DLD1 (cell line): ENCODE measurements at regions not wholly inside any gene's neighbourhood (a gene's known extent, or its start where the extent isn't known, plus 50 kb on each side); places are given as distances from the start of the nearest gene placed in this dataset.

Experiments used
- in situ Hi-C: cut with HindIII; loops from 2 replicates; pipeline ENCODE4 v1.10.0; 2017; ENCODE audit warnings: low sequenced_read_pairs

DNA sequence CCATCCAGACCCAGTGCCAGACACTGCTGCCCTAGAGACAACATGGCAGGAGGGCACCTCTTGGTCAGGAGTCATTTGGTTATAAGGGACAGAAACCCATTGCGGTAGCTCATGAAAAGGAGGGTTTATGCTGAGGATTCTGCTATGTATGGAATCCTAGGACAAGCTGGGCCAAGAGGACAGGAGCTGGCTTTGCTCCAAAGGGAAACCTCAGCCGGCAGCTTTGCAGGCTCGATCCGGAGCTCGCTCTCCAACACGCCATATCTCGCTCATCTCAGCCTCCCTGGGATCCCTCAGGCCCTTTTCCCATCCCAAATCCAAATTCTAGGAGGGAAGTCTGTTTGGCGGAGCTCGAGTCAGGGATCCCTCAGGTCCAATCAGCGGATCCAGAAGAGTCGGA lies 345.7 kb downstream of the GLRX3 start:
- in situ Hi-C loops: no loop called here

DNA sequence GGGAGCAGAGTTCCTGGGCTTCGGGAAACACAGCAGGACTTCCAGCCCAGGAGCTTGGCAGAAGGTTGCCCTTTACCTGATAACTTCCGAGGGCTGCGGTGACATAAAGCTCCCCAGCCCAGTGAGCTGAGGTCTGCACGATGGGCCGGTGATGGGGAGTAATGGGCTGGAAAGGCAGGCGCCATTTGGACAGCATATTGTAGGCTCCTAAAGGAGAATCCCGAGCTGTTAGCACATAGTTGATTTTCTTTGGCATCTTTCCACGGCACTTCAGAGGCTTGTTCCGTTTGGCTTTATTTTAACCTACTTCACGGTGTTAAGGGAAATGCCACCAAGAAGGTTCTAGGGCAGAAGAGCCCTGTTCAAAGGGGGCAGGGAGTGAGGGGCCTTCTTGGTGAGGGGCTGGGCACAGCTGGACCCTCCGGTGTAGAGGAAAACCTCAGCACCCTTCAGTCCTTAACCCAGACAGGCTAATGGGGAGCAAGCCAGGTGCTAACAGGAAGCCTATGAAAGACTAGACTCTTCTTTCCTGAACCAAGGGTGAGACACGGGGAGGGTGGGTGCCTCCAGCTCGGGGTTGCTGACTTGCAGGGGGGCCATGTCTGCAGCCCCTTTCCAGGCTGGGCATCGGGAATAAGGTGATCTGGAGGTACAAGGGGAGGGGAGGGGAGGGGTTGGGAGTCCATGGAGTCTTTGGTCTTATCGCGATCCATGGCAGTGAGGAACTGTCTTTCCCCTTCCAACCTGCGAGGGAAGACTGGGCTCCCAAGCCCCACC lies 347.7 kb downstream of the GLRX3 start:
- in situ Hi-C loops: no loop called here

DNA sequence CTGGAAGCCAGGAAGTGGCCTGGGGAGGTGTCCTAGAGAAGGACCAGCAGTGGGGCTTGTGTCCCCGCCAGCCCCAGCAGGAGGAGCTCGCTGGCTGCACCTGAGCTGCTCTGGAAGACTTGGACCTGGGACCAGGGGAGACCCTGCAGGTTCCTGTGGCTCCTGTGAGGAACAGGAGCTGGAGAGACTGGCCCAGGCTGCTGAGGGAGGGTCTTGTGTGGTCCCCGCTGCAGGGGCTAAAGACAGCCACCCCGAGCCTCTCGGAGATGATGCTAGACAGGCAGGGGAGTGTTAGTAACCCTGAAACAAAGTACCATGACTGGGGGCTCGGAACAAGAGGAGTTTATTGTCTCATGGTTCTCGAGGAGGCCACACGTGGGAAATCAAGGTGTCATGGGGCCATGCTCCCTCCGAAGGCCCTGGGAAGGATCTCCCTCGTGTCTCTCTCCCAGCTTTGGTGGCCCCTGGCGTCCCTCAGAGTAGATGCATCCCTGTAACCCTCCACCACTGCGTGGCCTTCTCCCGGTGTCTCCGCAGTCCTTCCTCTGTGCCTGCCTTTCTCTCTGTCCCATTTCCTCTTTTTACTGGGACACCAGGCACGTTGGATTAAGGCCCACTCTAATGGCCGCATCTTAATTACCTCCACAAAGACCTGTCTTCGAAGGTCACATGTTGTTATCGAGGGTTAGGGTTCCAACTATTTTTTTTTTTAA lies 348.4 kb downstream of the GLRX3 start:
- in situ Hi-C loops: no loop called here

DNA sequence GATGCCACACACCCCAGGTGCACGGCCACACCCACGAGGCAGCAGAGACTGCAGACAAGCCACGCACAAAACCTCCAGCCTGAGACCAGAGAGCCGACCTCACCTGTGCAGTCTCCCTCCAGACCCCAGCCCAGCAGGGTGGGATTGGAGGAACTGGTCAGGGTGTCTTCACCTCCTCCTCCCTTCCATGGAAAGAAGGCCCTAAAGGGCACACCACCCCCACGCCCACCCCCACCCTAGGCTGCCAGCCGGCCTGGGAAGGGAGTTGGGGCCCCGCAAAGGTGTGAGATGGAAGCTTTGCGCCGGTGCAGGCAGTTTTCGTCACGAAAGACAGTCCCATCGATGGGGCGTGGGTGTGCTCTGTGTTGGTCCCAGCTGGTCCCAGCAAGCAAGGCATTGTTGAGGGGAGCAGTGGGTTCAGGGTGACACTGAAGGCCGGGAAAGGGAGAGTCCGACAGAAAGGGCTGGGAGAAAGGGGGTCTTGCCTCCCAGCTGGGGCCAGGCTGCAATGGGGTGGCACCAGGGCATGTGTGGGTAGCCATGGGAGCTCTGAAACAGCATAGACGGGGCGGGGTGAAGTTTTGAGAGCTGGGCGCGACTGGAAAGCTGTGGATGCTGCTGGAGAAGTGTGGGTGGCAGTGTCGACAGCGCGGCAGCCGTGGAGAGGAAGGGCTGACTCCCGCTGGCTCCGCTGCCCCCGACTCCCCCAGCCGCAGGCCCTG lies 349.2 kb downstream of the GLRX3 start:
- in situ Hi-C loops: no loop called here

- in situ Hi-C loops: no loop called here
Measured at GRCh38 chr10:130485958-130486895, 350.0 kb downstream of the GLRX3 start.

GRCh38 chr10:130486906-130487305 lies 350.7 kb downstream of the GLRX3 start:
- in situ Hi-C loops: no loop called here

GRCh38 chr10:130487566-130487965 lies 351.4 kb downstream of the GLRX3 start:
- in situ Hi-C loops: no loop called here

DNA sequence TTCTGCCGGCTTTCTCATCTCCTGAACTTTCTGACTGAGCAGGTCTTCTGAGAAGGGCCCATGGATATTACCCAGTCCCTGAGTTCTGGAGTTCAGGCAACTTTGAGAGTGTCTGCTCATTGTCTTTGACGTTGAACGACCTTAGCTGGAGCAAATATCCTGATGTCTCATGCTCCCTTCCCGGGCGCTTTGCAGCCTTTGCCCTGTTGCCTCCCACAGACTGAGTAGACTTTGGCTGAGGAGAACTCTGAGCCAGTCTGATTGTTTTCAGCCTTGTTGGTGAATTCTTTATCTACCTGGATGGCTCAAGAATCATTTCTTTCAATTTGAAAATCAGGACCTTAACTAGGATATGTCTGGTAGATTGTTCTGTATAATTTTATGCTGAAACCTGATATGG lies 353.7 kb downstream of the GLRX3 start:
- in situ Hi-C loops: no loop called here

DNA sequence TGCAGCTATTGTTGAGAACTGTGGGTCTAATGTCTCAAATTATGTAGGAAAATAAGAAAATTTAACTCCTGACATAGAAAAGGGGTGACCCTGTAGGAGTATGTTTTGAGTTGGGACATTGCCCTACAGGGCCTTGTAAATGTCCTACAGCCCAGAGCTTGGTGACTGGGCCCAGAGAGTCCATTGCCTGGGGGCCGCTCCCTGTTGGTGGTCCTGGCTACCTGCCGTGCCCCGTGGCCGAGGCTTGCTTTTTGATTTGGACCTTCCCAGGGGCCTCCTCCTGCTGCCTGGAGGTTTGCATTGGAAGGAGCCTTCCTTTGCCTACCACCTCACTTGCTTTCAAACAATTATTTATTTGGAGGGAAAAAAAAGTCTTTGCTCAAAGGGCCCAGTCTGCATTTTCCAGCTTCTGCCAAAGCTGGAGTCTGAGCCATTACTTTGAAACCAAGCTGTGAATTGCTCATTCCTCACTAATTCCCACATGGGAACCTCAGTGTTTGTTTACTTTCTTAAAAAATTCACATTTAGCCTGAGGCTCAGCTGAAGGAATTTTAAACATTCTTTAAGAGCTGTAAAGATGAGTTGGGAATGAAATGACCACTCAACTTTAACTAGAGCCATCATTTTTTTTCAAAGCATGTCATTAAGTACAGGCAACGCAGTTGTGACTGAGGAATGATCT lies 355.0 kb downstream of the GLRX3 start:
- in situ Hi-C loops: no loop called here

GRCh38 chr10:130491693-130492050 lies 355.5 kb downstream of the GLRX3 start:
- in situ Hi-C loops: no loop called here

- in situ Hi-C loops: no loop called here
Measured at GRCh38 chr10:130492266-130492934, 356.2 kb downstream of the GLRX3 start.

- in situ Hi-C loops: no loop called here
Measured at GRCh38 chr10:130493021-130493420, 356.8 kb downstream of the GLRX3 start.

GRCh38 chr10:130493446-130494145 lies 357.4 kb downstream of the GLRX3 start:
- in situ Hi-C loops: no loop called here

DNA sequence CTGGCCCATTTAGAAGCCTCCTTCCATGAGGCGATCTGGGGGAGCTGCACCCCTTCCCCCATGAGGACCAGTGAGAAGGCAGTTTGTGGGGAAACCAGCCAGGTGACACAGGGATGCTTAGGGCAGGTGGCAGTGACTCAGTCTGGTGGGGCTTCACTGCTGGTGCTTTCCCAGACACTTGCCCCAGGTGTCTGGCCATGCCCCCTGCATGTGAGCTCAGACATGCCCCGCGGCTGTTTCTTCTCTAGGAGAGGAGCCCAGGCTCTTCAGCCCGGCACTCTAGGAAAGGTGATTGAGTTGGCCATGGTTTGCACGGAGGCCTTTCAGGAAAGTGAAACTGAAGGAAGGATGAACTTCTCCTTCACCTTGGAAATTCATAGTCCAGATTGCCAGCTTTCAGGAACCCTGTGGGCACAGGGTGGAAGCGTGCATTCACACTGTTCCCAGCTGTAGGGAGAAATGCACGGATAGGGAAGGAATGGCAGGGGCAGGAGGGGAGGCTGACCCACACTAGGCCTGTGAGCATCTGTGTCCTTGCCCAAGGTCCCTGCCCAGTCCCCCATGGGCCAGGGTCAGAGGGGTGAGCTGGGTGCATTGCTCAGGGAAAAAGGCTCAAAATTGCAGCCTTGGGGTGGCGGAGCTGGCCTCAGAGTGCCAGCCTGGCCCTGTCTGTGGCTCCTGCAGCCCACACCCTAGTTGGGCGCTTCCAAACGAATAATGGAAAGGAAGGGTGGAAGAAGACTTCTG lies 359.1 kb downstream of the GLRX3 start:
- in situ Hi-C loops: no loop called here

- in situ Hi-C loops: no loop called here
Measured at GRCh38 chr10:130495891-130496636, 359.9 kb downstream of the GLRX3 start.

GRCh38 chr10:130497056-130498010 lies 361.1 kb downstream of the GLRX3 start:
- in situ Hi-C loops: no loop called here

- in situ Hi-C loops: no loop called here
Measured at GRCh38 chr10:130498042-130498441, 361.9 kb downstream of the GLRX3 start.
